Type B pancreatic cell (in vitro differentiated cells): ENCODE measurements at regions not wholly inside any gene's neighbourhood (a gene's known extent, or its start where the extent isn't known, plus 50 kb on each side); places are given as distances from the start of the nearest gene placed in this dataset.

Source experiments
- DNase-seq: peaks from one replicate; pipeline ENCODE4 v3.0.0; 2021; ENCODE audit warnings: mixed read lengths; ENCODE audit not compliant: unreplicated experiment; ENCODE audit errors: extremely low spot score
- H3K27ac Mint-ChIP-seq: 2 replicates; pipeline ENCODE4 v1.8.0; 2021; ENCODE audit warnings: mild to moderate bottlenecking, mixed read lengths
- H3K27me3 Mint-ChIP-seq: 2 replicates; pipeline ENCODE4 v1.8.0; 2021; ENCODE audit warnings: mixed read lengths
- H3K36me3 Mint-ChIP-seq: 2 replicates; pipeline ENCODE4 v1.8.0; 2021; ENCODE audit warnings: mixed read lengths
- H3K4me1 Mint-ChIP-seq: one replicate; pipeline ENCODE4 v1.8.0; 2021; ENCODE audit warnings: mixed read lengths; ENCODE audit not compliant: unreplicated experiment
- H3K4me3 Mint-ChIP-seq: 2 replicates; pipeline ENCODE4 v1.8.0; 2021; ENCODE audit warnings: mild to moderate bottlenecking, mixed read lengths
- H3K9me3 Mint-ChIP-seq: 2 replicates; pipeline ENCODE4 v1.8.0; 2021; ENCODE audit warnings: mixed read lengths
- CTCF ChIP-seq: fragments of 200-600 bp; sonication (generic); conservative IDR thresholded peaks from 2 replicates; pipeline ENCODE4 v1.5.0; 2021; ENCODE audit warnings: antibody characterized with exemption, mild to moderate bottlenecking

- no peaks in the 10 kb centered on the region for H3K9me3 Mint-ChIP-seq
- no peak for TF ChIP-seq CTCF
- no peaks in the 10 kb centered on the region for H3K36me3 Mint-ChIP-seq
- H3K27me3 Mint-ChIP-seq = peaks cover 12% of the 10 kb centered on the region
- no peak overlapping the region for H3K27ac Mint-ChIP-seq
- no peak for DNase-seq
- H3K4me1 Mint-ChIP-seq = peaks cover 4% of the 10 kb centered on the region
- H3K4me3 Mint-ChIP-seq = no peak overlapping the region
These were observed 467.0 kb upstream of the C16orf82 start for GRCh38 chr16:26599785-26600104.

- no peak for TF ChIP-seq CTCF
- H3K36me3 Mint-ChIP-seq = no peaks in the 10 kb centered on the region
- H3K4me3 Mint-ChIP-seq = no peak overlapping the region
- H3K9me3 Mint-ChIP-seq = no peaks in the 10 kb centered on the region
- peaks cover 4% of the 10 kb centered on the region for H3K4me1 Mint-ChIP-seq
- DNase-seq = no peak
- H3K27me3 Mint-ChIP-seq = peaks cover 12% of the 10 kb centered on the region
- H3K27ac Mint-ChIP-seq = no peak overlapping the region
These were observed 465.4 kb upstream of the C16orf82 start for GRCh38 chr16:26601335-26601734.

DNA sequence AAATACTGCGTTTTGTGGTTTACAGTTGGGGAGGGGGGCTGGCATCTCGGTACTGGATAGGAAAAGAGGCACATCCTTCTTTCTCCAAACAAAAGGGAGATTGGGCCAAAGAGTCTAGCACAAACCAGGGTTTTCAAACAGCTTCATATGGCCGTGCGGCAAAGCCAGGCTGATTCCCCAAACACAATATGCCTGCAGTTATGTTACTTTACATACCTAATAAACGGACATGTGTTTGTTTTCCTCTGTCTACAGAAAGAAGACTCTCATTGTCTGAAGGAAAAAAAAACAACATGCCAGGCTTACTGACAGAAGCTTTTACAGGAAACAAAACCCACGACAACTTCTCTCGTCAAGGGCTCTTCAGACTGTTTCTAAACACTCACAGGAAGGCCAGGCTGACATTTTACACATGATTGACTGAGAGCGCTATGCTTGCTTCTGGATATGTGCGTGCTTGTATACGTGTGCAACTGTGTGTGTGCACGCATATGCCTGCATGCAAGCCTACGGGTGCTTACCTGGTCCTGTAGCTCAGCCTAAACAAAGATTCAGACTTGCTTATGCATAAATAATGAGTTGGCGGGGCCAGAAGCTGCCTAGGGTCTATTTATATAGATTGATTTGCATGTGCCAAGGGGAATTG lies 461.0 kb upstream of the C16orf82 start:
- DNase-seq = no peak
- Mint-ChIP-seq H3K4me1 (no peaks in the 10 kb centered on the region), H3K27me3 (peaks cover 7% of the 10 kb centered on the region), H3K9me3 (no peaks in the 10 kb centered on the region), H3K4me3 (no peak overlapping the region), H3K36me3 (no peaks in the 10 kb centered on the region), H3K27ac (no peak overlapping the region)
- no peak for TF ChIP-seq CTCF

- no peaks in the 10 kb centered on the region for H3K4me1 Mint-ChIP-seq
These were observed 460.2 kb upstream of the C16orf82 start for GRCh38 chr16:26606381-26607150.

DNA sequence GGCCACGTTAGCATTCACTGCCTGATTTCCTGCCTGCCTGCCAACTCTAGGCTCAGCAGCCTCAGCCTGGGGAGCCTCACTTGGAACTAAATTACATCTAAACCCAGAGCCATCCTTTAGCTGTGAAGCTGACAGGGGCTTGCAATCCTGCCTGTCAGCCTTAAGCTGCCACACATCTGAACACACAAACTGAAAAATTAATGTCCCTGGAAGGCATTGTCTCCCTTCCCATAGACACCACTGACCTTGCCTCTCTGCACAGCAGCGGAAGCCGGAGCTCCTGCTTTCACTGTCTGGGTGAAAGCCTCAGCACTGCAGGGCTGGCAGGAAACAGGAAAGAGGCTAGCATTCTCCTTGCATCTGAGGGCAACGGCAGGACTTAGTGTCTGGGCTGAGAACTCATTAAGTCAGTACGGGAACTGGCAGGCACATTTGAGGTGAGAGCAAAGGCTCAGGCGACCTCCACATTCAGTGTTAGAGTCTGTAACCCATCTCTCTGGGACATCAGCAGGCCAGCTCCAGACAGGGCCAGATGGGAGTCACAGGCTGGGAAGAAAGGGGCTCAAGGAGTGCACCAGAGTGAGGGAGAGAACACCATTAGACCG lies 452.4 kb upstream of the C16orf82 start:
- Mint-ChIP-seq H3K27ac (no peak overlapping the region), H3K4me1 (peaks cover 4% of the 10 kb centered on the region), H3K27me3 (peaks cover 7% of the 10 kb centered on the region), H3K9me3 (no peaks in the 10 kb centered on the region), H3K4me3 (no peak overlapping the region), H3K36me3 (no peaks in the 10 kb centered on the region)
- DNase-seq = no peak
- TF ChIP-seq CTCF = no peak

More at GRCh38 chr16:26606381-26607150, 460.2 kb upstream of the C16orf82 start:
- H3K27me3 Mint-ChIP-seq = peaks cover 11% of the 10 kb centered on the region
- TF ChIP-seq CTCF = no peak
- DNase-seq = no peak
- H3K9me3 Mint-ChIP-seq = no peaks in the 10 kb centered on the region
- H3K4me3 Mint-ChIP-seq = no peak overlapping the region
- no peaks in the 10 kb centered on the region for H3K36me3 Mint-ChIP-seq
- H3K27ac Mint-ChIP-seq = no peak overlapping the region
